GM18868 (cell line): ENCODE measurements at regions not wholly inside any gene's neighbourhood (a gene's known extent, or its start where the extent isn't known, plus 50 kb on each side); places are given as distances from the start of the nearest gene placed in this dataset.
"Not testable (repeated sequence)": the region's sequence is repeated elsewhere in the genome, so short reads cannot be mapped to it uniquely, and the experiment has no call there.

Source experiments
- ATAC-seq: cut with Tn5 transposase; IDR thresholded peaks from one replicate; pipeline ENCODE4 v1.9.1; 2021; ENCODE audit warnings: mild to moderate bottlenecking, moderate library complexity; ENCODE audit not compliant: unreplicated experiment

DNA sequence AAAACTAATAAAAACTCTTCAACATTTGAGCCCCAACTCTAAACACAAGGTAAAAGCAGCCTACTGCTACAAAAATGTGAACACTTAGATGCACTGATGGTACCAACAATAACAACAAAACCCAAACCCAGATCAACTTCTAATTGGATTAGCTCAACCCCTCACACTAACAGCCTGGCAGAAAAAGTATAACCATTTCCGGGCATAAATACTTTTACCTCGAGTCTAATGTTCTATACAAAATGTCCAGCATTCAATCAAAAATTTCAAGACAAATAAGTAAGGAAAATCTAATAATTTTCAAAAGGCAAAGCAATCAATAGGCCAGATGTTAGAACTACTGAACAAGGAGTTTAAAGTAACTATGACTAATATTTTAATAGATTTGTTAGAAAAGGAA is 303.3 kb downstream of the ARRDC4 start:
- ATAC-seq, result no peak

DNA sequence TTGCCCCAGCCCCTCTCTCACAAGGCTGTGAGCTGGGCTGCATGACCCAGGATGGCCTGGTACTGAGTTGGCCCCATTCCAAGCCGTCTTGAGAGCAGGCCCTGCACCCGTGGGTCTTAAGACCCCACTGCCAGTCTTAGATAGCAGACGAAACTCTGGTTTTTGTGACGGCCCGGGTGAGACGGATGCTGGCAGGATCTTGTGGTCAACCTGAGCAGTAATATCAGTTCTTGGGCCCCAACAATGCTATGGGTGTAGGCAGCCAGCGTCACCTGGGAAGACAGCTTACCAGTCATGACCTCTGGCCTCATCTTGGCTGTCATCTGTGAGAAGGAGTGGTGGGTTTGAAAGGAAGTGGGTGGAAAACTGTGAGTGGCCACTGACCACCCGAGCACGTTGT is 305.8 kb downstream of the ARRDC4 start:
- no peak for ATAC-seq

DNA sequence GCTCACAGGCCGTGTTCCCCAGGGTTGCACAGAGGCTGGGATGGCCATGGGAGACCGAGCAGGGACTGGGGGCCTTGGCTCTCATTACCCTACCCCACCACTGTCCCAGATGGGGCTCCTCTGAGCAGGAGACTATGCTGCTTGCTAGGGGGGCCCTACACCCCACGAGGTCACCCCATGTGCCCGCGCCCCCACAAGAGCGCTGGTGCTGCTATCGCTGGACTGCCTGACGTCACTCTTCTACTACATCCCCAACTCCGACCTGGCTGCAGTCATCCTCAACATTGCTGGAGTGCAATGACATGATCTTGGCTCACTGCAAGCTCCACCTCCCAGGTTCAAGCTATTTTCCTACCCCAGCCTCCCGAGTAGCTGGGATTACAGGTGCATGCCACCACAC is 307.7 kb downstream of the ARRDC4 start:
- ATAC-seq, result no peak

DNA sequence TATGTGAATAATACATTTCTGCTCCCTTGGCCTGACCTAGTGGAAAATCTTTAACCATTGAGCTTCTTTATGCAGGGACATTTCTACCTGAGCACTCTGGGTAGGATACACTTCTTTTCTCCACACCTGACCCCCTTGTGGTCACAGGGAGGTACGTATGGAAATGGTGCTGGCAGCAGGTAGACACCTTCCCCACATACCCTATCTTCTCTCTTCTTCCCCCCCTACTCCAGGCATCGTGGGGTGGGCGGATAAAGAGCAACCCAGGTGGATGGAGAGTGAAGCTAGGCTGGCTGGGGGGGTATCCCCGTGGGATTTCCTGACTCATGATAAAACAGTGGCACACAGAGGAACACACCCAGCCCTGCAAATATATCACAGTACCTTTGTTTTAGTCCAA is 312.1 kb downstream of the ARRDC4 start:
- no peak for ATAC-seq

DNA sequence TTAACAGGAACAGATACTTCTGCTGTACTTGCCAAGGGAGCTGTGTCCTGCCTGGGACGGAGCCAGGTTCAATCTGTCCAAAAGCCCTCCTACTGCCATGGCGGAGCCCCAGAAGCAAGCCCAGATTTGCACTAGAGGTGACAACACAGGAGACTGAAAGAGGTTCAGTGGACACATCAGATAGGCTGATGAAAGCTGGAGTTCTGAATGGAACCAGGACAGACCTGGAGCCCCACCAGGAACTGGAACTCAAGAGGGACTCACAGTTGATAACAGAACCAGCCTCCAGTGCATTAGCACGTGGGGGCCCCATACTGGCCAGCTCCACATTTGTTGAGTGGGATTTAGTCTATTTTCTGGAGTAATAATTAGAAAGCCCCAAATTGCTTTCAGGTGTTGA is 315.5 kb downstream of the ARRDC4 start:
- ATAC-seq, result no peak

DNA sequence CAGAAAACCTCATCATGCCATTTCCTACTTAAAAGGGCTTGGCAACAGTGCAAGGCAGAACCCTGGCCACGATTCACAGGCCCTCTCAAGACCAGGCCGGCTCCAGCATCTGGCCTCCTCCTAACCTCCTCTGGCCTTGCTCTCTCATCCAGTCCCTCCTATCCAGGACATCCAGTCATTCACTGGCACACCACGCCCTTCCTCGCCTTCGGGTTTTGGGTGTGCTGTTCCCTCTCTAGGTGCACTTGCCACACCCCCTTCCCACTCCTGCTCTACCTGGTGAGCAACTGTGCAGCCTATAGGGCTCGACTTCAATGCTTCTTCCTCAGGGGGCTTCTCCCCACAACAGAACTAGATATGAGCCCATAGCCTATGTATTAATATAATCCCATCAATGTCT is 317.1 kb downstream of the ARRDC4 start:
- ATAC-seq, result no peak

DNA sequence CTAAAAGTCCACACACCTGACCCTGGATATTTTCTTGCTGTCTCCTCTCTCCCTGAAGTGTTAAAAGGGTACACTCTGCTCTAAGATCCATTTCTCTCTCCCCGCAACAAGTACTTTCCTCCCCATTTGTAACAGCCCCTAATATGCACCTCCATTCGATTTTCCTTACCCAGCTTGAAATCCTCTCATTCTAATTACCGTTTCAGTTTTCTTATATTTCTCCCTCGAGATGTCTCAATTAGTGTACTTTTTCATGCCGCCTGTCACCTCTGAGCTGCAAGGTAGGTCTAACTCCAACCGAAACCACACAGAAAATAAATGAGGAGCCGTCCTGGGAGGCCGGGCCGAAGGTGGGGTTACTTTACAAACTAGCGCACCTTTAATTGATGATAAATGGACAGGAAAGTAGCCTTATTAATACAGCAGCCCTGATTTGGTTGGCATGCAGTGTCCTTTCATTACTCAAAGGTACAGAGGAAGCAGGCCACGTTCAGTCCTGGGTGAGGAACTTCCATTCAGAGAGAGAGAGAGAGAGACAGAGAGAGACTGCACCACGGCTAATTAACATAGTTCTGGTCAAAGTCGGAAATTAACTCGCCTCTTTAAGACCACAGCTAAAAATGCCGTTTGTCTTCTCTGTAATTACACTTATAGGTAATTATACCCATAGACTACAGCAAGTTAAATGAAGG is 319.9 kb downstream of the ARRDC4 start:
- ATAC-seq, result no peak

DNA sequence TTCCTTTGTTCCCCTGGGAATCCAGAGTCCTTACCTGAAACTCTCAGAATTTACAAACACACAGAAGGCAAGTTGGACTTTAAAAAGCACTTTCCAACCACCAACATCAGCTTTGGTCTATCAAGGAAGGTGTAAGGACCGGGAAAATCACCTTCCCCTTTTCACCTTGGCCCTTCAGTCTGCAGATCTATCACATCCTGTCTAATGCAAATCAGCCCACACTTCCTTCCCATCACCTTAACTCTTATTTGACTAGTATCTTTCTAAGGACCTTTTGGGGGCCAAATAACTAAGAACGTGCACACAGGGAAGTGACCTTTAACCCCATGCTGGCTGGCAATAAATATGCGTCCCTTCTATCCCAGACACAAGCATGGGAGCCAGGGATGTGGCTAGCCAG is 320.6 kb downstream of the ARRDC4 start:
- ATAC-seq, result no peak

DNA sequence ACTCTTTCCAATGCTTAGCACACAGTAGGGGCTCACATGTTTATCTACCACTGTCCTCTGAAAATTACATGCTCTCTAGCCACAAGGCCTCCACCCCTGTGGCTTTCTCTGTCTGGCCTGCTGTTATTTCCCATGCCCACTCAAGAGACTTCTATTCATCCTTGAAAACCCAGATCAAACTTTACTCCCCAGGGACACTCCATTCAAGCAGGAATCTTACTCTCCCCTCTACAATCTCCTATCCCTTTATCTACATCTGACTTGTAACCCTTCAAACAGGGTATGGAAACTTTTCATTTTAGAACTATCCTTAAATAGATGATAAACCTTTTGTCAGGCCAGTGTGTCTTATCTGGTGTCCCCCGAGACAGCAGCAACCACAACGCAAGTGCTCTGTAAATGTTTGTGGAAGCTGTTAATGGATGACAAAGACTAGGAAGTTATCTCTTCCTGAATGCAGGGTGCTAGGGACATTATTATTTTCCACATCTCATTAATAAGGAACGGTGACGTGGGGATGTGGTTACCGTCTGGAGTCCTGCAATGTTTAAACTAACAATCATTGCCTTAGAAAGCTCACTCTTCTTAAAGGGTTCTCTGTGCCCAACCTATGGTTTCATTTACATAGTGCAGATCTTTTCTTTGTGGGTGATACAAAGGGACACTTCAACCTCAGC is 322.3 kb downstream of the ARRDC4 start:
- ATAC-seq, result no peak

DNA sequence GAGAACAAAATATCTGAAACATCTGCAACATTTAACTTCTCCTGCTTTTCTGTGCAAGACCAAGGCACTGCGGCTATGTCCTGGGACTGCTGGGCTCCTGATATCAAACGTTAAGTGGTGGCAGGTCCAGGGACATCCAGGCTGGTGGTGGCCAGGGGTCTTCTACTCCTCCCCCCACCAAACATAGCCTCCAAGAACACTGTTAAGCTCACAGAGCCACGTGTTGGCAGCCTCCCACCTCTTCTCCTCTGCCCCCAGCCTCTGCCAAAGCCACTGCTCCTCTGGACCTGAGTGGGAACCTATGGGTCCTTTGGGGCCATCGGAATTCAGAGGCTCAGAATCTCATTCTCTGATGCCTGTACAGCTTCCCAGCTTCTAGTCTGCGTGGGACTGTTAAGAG is 325.7 kb downstream of the ARRDC4 start:
- no peak for ATAC-seq

DNA sequence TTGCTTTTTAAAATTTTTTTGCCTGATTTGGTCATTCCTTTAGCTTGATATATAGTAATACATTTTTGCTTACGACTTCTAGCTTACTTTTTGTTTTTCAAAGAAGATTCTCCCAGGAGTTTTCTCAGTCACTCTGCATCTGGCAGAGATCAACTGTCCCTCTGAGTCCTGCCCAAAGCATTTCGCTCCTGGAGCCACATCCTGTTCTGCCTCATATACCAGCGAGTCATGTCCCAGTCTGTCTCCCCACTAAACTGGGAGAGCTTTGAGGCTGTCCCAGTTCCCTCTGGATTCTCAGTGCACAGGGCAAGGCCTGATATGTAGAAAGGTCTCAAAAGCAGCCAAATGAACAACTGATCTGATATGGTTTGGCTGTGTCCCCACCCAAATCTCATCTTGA is 326.3 kb downstream of the ARRDC4 start:
- no peak for ATAC-seq

DNA sequence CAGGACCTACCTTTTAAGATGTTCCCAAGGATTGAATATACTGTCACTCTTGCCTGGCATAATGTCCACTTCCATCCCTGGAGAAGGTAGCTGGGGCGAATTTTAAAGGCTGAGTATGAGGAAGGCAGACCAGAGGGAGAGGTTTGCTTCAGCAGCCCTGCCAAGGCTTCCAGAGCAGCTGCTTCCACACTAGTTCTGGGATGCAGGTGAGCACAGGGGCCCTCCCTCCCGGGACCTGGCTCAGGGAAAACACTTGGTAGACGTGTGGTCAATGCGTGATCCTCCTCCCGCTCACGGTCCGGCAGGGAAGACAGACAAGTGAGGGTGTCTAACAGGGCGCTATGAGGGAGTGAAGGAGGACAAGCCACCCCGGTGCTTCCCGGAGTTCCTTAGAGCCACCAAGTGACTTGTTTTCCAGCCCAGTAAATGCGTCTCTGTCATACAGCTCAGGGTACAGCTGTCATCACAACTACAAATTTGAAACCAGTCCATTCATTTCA is 327.6 kb downstream of the ARRDC4 start:
- ATAC-seq, result no peak

DNA sequence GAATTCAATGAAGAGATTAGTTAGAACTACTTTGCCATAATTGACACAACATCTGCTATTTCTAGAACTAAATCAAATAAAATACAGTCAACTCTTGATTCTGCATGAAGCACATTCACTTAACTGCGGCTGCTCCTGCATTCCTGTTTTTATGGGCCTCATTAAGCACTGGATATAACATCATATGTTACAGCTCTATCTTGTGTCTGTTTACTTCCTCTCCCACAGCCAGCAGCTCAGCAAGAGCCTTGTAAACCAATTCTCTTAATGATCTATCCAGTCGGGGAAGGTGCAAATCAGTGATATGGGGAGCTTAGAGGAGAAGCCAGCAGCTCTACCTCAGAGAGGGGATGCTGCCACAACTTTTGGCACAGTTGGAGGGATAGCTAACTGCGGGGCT is 329.2 kb downstream of the ARRDC4 start:
- no peak for ATAC-seq

DNA sequence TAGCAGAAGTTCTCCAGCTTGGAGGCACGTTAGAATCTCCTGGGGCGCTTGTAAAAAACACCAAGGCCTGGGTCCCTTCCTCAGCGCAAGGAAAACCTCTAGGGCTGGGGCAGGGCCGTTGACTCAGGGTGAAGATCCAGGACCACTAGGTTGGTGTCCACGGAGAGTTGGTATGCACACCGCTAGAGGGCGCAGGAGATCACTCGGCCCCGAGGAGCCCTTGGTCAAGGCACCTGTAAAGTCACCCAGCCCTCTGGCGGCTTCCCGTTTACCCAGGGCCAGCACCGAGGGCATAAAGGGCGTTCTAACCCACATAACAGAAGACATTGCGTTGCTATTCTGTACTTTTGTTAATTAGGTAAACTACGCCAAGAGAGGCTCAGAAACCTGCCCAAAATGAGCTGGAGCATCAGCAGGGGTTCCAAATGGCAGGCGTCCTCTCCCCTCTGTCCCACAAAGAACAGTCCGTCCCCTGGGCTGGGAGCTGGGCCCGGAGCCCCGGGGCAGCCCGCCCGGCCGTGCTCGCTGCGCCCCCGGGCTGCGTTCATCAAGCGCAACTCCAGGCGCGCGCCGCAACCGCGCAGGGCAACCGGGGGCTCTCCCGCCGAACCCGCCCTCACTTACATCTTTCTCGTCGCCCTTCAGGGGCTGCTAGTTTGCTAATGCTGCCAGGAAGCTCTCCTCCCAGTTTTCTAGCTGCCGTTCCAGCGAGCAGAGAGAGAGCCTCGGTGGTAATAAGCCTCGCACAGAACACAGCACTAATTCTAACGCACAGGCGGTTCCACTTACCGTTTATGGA is 332.1 kb downstream of the ARRDC4 start:
- ATAC-seq, result peak; percentile 83

DNA sequence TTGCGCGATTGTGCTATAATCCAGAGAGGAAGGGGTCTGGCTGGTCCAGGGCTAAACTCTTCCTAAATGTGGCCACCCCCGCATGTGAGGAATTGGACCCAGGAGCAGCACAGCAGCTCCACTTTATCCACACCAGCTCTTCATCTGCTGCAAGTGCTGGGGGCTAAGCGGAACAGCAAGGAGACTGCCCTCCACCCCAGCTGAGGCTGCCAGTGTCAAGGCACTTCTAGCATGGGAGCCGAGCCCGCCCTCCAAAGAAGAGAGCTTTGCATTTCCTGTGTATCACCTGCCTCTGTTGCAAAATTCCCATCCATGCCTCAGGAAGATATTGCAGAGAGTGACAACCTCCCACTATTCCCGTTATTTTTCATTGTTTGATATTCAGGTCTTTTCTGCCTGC is 333.6 kb downstream of the ARRDC4 start:
- no peak for ATAC-seq

DNA sequence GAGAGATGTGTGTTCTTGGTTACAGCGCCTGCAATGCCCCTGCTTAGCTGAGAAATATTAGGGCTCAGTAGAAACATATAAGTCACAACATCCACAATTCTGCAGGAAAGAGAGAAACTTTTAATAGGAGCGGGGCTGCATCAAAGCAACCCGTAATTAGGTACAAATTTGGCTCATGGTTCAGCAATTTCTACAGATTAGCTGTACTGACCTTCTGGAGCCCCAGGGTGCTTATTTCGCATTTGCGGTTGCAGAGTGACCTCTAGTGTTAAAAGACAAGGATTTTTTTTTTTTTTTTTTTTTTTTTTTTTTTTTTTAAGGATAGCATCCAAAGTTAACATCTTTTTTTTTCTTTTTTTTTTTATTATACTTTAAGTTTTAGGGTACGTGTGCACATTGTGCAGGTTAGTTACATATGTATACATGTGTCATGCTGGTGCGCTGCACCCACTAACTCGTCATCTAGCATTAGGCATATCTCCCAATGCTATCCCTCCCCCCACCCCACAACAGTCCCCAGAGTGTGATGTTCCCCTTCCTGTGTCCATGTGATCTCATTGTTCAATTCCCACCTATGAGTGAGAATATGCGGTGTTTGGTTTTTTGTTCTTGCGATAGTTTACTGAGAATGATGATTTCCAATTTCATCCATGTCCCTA is 334.7 kb downstream of the ARRDC4 start:
- not testable (repeated sequence) for ATAC-seq

DNA sequence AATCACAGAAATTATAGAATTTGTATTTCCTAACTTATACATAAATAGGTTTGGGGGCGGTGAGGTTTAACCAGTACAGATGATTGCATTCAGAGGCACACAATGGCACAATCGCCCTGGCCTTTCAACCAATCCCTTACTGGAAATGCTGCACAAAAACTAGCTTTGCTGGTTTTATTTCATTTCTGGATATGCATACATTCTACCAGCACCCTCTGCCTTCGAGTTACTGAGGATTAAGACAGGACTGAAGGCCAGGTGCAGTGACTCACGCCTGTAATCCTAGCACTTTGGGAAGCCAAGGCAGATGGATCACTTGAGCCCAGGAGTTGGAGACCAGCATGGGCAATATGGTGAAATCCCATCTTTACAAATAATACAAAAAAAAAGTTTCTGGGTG is 336.1 kb downstream of the ARRDC4 start:
- ATAC-seq, result no peak

DNA sequence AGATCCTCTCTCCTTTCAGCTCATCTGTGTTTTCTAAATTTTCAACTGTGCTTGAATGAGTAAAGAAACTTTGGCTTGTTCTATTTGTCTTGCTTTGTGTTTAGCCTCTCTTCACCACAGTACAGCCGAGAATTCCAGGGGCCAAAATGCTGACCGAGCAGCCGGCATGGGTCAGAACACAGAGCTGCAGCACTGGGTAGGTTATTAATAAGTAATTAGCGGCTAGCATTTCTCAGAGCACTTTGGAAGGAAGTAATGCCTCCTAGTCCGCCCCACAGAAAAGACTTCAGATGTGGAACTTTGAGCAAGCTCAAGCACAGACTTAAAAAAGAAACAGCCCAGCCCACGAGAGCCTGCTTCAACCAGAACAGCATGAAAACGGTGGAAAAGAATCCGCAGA is 343.9 kb downstream of the ARRDC4 start:
- ATAC-seq, result no peak

DNA sequence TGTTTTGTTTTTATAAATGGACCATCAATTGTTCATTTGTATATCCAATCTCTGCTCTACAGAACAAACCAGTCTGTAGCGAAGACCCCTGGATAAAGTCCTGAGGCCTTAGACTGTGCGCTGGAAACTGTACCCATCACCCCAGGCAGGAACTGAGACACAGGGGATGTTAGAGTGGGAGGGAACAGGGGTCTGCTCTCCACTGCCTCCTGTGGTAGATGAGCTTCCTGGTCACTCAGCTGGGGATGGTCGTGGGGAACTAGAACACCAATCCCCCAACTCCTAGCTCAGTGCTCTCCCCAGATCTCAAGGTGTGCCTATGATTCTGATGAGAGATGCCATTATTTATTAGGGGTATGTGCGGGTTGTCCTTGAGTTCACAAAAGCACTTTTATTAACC is 340.2 kb upstream of the IGF1R start:
- no peak for ATAC-seq

DNA sequence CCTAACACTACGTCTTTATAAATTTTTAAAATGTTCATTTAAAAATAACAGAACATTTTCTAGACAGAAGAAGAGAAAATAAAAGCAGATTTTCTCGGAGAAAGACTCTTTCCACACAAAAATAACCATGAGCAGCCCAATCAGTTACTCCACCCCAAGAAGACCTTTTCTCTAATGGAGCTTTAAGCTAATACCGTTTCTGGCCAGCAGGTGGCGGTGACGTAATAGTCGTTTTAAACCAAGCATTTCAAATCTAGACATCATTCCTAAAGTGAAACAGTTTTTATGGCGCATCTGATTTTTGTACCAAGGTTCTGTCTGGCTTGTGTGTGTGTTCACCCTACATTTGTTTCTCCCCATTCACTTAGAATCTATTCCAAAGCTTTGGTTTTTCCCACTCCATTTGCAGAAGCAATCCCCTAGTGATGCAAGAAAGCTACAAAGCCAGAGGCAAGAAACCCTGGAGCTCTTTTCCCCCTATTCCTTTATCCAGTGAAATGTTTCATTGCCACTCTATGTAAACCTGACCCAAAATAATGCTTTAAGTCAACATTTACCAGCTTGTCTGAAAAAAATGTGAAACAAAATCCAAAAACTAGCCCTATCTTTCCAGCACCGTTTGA is 336.7 kb upstream of the IGF1R start:
- ATAC-seq, result peak; percentile 93

DNA sequence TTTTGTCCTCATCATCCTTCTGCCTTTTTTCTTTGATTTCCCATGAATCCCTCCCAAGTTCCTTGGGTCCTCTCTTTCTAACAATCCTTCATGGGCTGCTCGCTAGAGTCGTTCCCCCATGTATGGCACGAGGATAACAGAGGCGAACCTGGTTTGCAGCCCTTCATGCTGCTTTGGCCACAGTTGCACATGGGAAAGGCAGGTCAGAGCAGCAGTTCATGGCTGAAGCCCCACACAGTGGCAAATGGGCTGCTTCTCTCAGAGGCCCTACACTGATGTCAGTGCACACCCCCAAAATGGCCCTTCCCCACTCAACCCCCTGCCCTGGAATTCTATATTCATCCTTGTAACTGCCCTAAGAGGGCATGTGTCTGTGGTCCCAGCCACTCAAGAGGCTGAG is 335.4 kb upstream of the IGF1R start:
- ATAC-seq, result no peak
